Ectodermal cell (in vitro differentiated cells): ENCODE measurements at regions not wholly inside any gene's neighbourhood (a gene's known extent, or its start where the extent isn't known, plus 50 kb on each side); places are given as distances from the start of the nearest gene placed in this dataset.

Experiments used
- H3K27ac ChIP-seq: 2 replicates; pipeline ENCODE4 v1.7.0; 2013; ENCODE audit warnings: mild to moderate bottlenecking, low read depth, low read length; ENCODE audit not compliant: insufficient read depth, poor library complexity, severe bottlenecking
- H3K27me3 ChIP-seq: 2 replicates; pipeline ENCODE4 v1.7.0; 2013; ENCODE audit warnings: mild to moderate bottlenecking, low read length; ENCODE audit not compliant: insufficient read depth, control insufficient read depth, poor library complexity, severe bottlenecking
- H3K36me3 ChIP-seq: one replicate; pipeline ENCODE4 v1.7.0; 2013; ENCODE audit warnings: low read length; ENCODE audit not compliant: control insufficient read depth, insufficient read depth
- H3K4me1 ChIP-seq: one replicate; pipeline ENCODE4 v1.7.0; 2013; ENCODE audit warnings: low read length; ENCODE audit not compliant: control insufficient read depth, insufficient read depth
- H3K4me3 ChIP-seq: 2 replicates; pipeline ENCODE4 v1.7.0; 2013; ENCODE audit warnings: low read depth, low read length, control low read depth; ENCODE audit not compliant: insufficient read depth
- H3K9me3 ChIP-seq: 2 replicates; pipeline ENCODE4 v1.7.0; 2013; ENCODE audit warnings: mild to moderate bottlenecking, low read length, moderate library complexity; ENCODE audit not compliant: control insufficient read depth
- WGBS, 2 experiments: methylation state at CpG; one replicate each; pipeline ENCODE4 v1.1.7; 2013; ENCODE audit warnings: missing lambda C conversion rate in 2 of 2; 5-methylcytosine and 5-hydroxymethylcytosine counted together

GRCh38 chr20:7493311-7493710 lies 446.9 kb downstream of the HAO1 start:
- 100% methylated on average over 1 to 2 of the region's 2 CpGs for WGBS, 2 experiments
- H3K4me1 ChIP-seq = peaks cover 3% of the 10 kb centered on the region
- H3K9me3 ChIP-seq = no peaks in the 10 kb centered on the region
- no peak overlapping the region for H3K4me3 ChIP-seq
- H3K27ac ChIP-seq = no peak overlapping the region
- H3K27me3 ChIP-seq = no peaks in the 10 kb centered on the region
- no peaks in the 10 kb centered on the region for H3K36me3 ChIP-seq

- Histone ChIP-seq H3K27me3 (no peaks in the 10 kb centered on the region), H3K4me1 (peaks cover 3% of the 10 kb centered on the region), H3K9me3 (no peaks in the 10 kb centered on the region), H3K27ac (no peak overlapping the region), H3K36me3 (no peaks in the 10 kb centered on the region), H3K4me3 (no peak overlapping the region)
- WGBS, 2 experiments = 91% methylated on average over 4 of the region's 4 CpGs
Measured at GRCh38 chr20:7496394-7496991, 443.8 kb downstream of the HAO1 start.

GRCh38 chr20:7497985-7498384 lies 442.3 kb downstream of the HAO1 start:
- no peak overlapping the region for H3K4me3 ChIP-seq
- WGBS, 2 experiments = 87 to 100% methylated on average over 1 of the region's 1 CpG
- H3K9me3 ChIP-seq = no peaks in the 10 kb centered on the region
- no peaks in the 10 kb centered on the region for H3K27me3 ChIP-seq
- H3K27ac ChIP-seq = no peak overlapping the region
- no peaks in the 10 kb centered on the region for H3K4me1 ChIP-seq
- no peaks in the 10 kb centered on the region for H3K36me3 ChIP-seq

- Histone ChIP-seq H3K36me3 (no peaks in the 10 kb centered on the region), H3K9me3 (no peaks in the 10 kb centered on the region), H3K4me3 (no peak overlapping the region), H3K4me1 (no peaks in the 10 kb centered on the region), H3K27me3 (no peaks in the 10 kb centered on the region), H3K27ac (no peak overlapping the region)
Measured at GRCh38 chr20:7499201-7499600, 441.1 kb downstream of the HAO1 start.

- WGBS, 2 experiments = no CpG with 5 or more reads among the region's 1 CpG
- no peaks in the 10 kb centered on the region for H3K4me1 ChIP-seq
- H3K9me3 ChIP-seq = no peaks in the 10 kb centered on the region
- no peak overlapping the region for H3K27ac ChIP-seq
- no peak overlapping the region for H3K4me3 ChIP-seq
- H3K36me3 ChIP-seq = no peaks in the 10 kb centered on the region
- H3K27me3 ChIP-seq = no peaks in the 10 kb centered on the region
Measured at GRCh38 chr20:7500231-7500663, 440.0 kb downstream of the HAO1 start.

- H3K27ac ChIP-seq = no peak overlapping the region
- no peaks in the 10 kb centered on the region for H3K9me3 ChIP-seq
- H3K4me3 ChIP-seq = no peak overlapping the region
- H3K36me3 ChIP-seq = no peaks in the 10 kb centered on the region
- no peaks in the 10 kb centered on the region for H3K4me1 ChIP-seq
- 79 to 88% methylated on average over 3 of the region's 3 CpGs for WGBS, 2 experiments
- no peaks in the 10 kb centered on the region for H3K27me3 ChIP-seq
Measured at GRCh38 chr20:7503501-7503900, 436.8 kb downstream of the HAO1 start.

GRCh38 chr20:7505152-7505834 lies 435.0 kb downstream of the HAO1 start:
- Histone ChIP-seq H3K27me3 (no peaks in the 10 kb centered on the region), H3K9me3 (no peaks in the 10 kb centered on the region), H3K27ac (no peak overlapping the region), H3K4me1 (no peaks in the 10 kb centered on the region), H3K36me3 (no peaks in the 10 kb centered on the region), H3K4me3 (no peak overlapping the region)
- WGBS, 2 experiments = 96% methylated on average over 3 to 4 of the region's 4 CpGs

- WGBS, 2 experiments = 83 to 93% methylated on average over 2 to 4 of the region's 4 CpGs
- H3K4me1 ChIP-seq = no peaks in the 10 kb centered on the region
- H3K27me3 ChIP-seq = no peaks in the 10 kb centered on the region
- H3K4me3 ChIP-seq = no peak overlapping the region
- no peaks in the 10 kb centered on the region for H3K36me3 ChIP-seq
- no peak overlapping the region for H3K27ac ChIP-seq
- H3K9me3 ChIP-seq = no peaks in the 10 kb centered on the region
Measured at GRCh38 chr20:7505835-7506221, 434.4 kb downstream of the HAO1 start.

- no peaks in the 10 kb centered on the region for H3K27me3 ChIP-seq
- H3K4me1 ChIP-seq = no peaks in the 10 kb centered on the region
- H3K36me3 ChIP-seq = no peaks in the 10 kb centered on the region
- WGBS, 2 experiments = 82 to 97% methylated on average over 3 to 6 of the region's 6 CpGs
- no peak overlapping the region for H3K4me3 ChIP-seq
- no peak overlapping the region for H3K27ac ChIP-seq
- H3K9me3 ChIP-seq = no peaks in the 10 kb centered on the region
Measured at GRCh38 chr20:7516621-7517111, 423.6 kb downstream of the HAO1 start.

GRCh38 chr20:7520361-7520760 lies 419.9 kb downstream of the HAO1 start:
- H3K27me3 ChIP-seq = no peaks in the 10 kb centered on the region
- H3K9me3 ChIP-seq = no peaks in the 10 kb centered on the region
- no peak overlapping the region for H3K27ac ChIP-seq
- H3K36me3 ChIP-seq = no peaks in the 10 kb centered on the region
- WGBS, 2 experiments = 96 to 97% methylated on average over 4 of the region's 4 CpGs
- H3K4me3 ChIP-seq = no peak overlapping the region
- H3K4me1 ChIP-seq = no peaks in the 10 kb centered on the region
